ENCODE measurements at regions not wholly inside any gene's neighbourhood (a gene's known extent, or its start where the extent isn't known, plus 50 kb on each side); places are given as distances from the start of the nearest gene placed in this dataset.

- TF ChIP-seq EZH2 (IDR thresholded peaks at IDR 0.05; ENCODE audit: borderline replicate concordance, low read depth, low read length, severe bottlenecking) = no peak
- TF ChIP-seq CTCF (IDR thresholded peaks at IDR 0.05; ENCODE audit: borderline replicate concordance, extremely low read depth, low read length, poor library complexity, severe bottlenecking) = no peak
Measured at GRCh38 chr20:6513599-6513998, 253.9 kb upstream of the BMP2 start.

Measured in DND-41 (cell line).